Psoas muscle (tissue), 7 donors: ENCODE measurements at regions not wholly inside any gene's neighbourhood (a gene's known extent, or its start where the extent isn't known, plus 50 kb on each side); places are given as distances from the start of the nearest gene placed in this dataset.

Experiments used
- ATAC-seq, 4 donors: fragments of 200-7000 bp; cut with Tn5 transposase; one replicate each; pipeline ENCODE4 v1.9.1; 2020; ENCODE audit warnings: moderate library complexity in 3 of 4, mild to moderate bottlenecking in 2 of 4
- DNase-seq, 2 donors: peaks; one replicate each; pipeline ENCODE4 v3.0.0-alpha.2; 2020
- H3K27ac ChIP-seq: fragments of 200-600 bp; one replicate; pipeline ENCODE4 v1.8.0; 2022
- H3K27me3 ChIP-seq, 3 donors: fragments of 200-600 bp in 1 of 3; one replicate each; pipeline versions ENCODE4 v1.6.1 to v1.8.0; 2013 to 2022; ENCODE audit warnings: low read length in 2 of 3, mild to moderate bottlenecking in 2 of 3, moderate library complexity in 1 of 3; ENCODE audit not compliant: insufficient read depth in 3 of 3
- H3K36me3 ChIP-seq, 2 donors: fragments of 200-600 bp in 1 of 2; one replicate each; pipeline versions ENCODE4 v1.6.1 to v1.8.0; 2013 to 2022; ENCODE audit warnings: low read depth in 1 of 2, mild to moderate bottlenecking in 1 of 2, moderate library complexity in 1 of 2; ENCODE audit not compliant: insufficient read depth in 1 of 2
- H3K4me1 ChIP-seq: fragments of 200-600 bp; one replicate; pipeline ENCODE4 v1.8.0; 2022
- H3K4me3 ChIP-seq: fragments of 200-600 bp; one replicate; pipeline ENCODE4 v1.8.0; 2022; ENCODE audit warnings: mild to moderate bottlenecking
- H3K9me3 ChIP-seq: fragments of 200-600 bp; one replicate; pipeline ENCODE4 v1.8.0; 2022
- CTCF ChIP-seq: fragments of 200-600 bp; IDR thresholded peaks from one replicate; pipeline ENCODE4 v1.8.0; 2022; ENCODE audit warnings: antibody characterized with exemption
- WGBS, 3 donors: extraction: QIAGEN DNeasy Blood & Tissue Kit; methylation state at CpG; one replicate each; pipeline versions ENCODE4 v1.1.6 to v1.1.7; 2013; 5-methylcytosine and 5-hydroxymethylcytosine counted together
- intact Hi-C, 2 donors: fragments of 100-400 bp; cut with DNase I; formaldehyde crosslinking; loops; one replicate each; pipeline versions ENCODE4 v1.11.0 to v1.14.2; 2022
- donor health status: healthy with polysubstance abuse.
- donor health status: DM: no; HTN: no; CAD: no; lungs with moderate emphysema.
- donor health status: Bipolar disorder and iron deficiency.
- donor health status: healthy.
- donor health status: DM: yes; HTN: yes; CAD: no.
- donor health status: DM: no; HTN: no; CAD: no.
- donor health status: DM: yes; HTN: yes; CAD: no.

DNA sequence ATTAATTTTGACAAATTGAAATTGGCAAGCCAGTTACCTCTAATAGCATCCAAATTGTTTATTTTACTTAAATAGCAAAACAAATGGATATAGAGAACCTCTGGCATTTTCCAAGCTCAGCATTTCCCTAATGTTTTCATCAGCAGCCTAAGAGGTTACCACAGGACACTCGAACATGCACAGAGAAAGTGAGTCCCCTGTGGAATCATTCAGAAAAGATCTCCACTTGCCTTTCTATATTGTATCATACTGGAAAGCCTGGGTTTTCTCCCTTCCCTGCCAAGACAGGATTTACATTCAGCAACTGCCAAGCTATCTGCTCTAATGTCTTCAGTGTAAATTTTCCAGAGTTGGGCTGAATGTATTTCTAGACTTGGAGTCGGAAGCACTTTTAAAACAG, 188.9 kb downstream of the KCTD12 start:
- no peak for TF ChIP-seq CTCF
- intact Hi-C loops, result no loop called here
- Histone ChIP-seq H3K27ac (no peak overlapping the region), H3K4me1 (peaks cover 7% of the 10 kb centered on the region), H3K9me3 (no peaks in the 10 kb centered on the region), H3K36me3 (no peaks in the 10 kb centered on the region), H3K27me3 (no peaks in the 10 kb centered on the region), H3K4me3 (no peak overlapping the region)
- 68 to 73% (median 69%) methylated on average over 2 of the region's 2 CpGs for WGBS, 3 donors
- DNase-seq, result no peak
- no peak for ATAC-seq

DNA sequence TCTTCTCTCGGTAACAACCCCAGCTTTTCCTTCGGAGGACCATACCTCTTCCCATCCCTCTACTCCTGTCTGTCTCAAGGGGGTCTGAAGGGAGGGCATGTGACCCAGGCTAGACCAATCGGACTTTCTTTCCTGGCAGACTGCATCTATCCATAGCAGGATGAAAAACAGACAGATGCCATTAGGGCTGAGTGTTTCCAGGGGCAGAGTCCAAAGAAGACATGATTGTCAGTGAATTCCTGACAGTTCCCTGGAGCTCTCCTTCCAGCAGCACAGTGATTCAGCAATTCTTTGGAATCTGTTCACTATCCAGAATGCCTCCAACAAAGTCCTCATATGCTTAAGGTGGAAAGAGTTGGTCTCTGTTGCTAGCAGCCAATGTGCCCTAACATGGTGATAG, 189.8 kb downstream of the KCTD12 start:
- no peak overlapping the region for H3K27ac ChIP-seq
- ATAC-seq (no peak), DNase-seq (no peak)
- intact Hi-C loops, result no loop called here
- H3K4me3 ChIP-seq, result no peak overlapping the region
- H3K36me3 ChIP-seq, result no peaks in the 10 kb centered on the region
- no peaks in the 10 kb centered on the region for H3K9me3 ChIP-seq
- 66 to 77% (median 68%) methylated on average over 3 of the region's 3 CpGs for WGBS, 3 donors
- no peaks in the 10 kb centered on the region for H3K27me3 ChIP-seq
- peaks cover 7% of the 10 kb centered on the region for H3K4me1 ChIP-seq
- no peak for TF ChIP-seq CTCF

GRCh38 chr13:76693086-76693485, 193.1 kb downstream of the KCTD12 start:
- Histone ChIP-seq H3K36me3 (no peaks in the 10 kb centered on the region), H3K9me3 (no peaks in the 10 kb centered on the region), H3K4me3 (no peak overlapping the region), H3K4me1 (peaks cover 7% of the 10 kb centered on the region), H3K27me3 (no peaks in the 10 kb centered on the region), H3K27ac (no peak overlapping the region)
- intact Hi-C loops, result no loop called here
- no peak for ATAC-seq
- no peak for TF ChIP-seq CTCF
- 82 to 89% (median 87%) methylated on average over 2 of the region's 2 CpGs for WGBS, 3 donors
- no peak for DNase-seq

DNA sequence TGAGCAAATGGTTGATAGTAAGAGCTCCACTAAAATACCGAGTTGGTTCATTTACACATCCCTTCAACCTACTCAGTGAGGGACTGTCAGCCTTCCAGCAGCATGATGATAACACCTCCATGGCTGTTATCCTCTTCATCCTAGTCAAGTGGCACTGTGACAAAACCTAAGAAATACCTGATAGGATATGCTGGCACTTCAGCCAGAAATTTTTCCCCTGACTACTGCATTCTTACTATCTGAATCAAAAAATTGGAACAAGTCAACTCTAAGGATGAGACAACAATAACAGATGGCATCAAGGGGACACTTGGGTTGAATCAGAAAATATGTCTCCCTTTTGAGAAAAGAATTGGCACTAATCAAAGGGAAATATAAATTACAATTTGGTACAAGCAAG, 193.9 kb downstream of the KCTD12 start:
- Histone ChIP-seq H3K4me3 (no peak overlapping the region), H3K36me3 (no peaks in the 10 kb centered on the region), H3K9me3 (no peaks in the 10 kb centered on the region), H3K4me1 (peaks cover 7% of the 10 kb centered on the region), H3K27me3 (no peaks in the 10 kb centered on the region), H3K27ac (no peak overlapping the region)
- ATAC-seq, result no peak
- TF ChIP-seq CTCF, result no peak
- intact Hi-C loops, result no loop called here
- 17 to 35% (median 32%) methylated on average over 1 of the region's 1 CpG for WGBS, 3 donors
- no peak for DNase-seq

GRCh38 chr13:76690611-76691010, 195.6 kb downstream of the KCTD12 start:
- Histone ChIP-seq H3K36me3 (no peaks in the 10 kb centered on the region), H3K4me1 (no peaks in the 10 kb centered on the region), H3K9me3 (no peaks in the 10 kb centered on the region), H3K27me3 (no peaks in the 10 kb centered on the region), H3K27ac (no peak overlapping the region), H3K4me3 (no peak overlapping the region)
- DNase-seq (no peak), ATAC-seq (no peak)
- 30 to 42% (median 36%) methylated on average over 2 of the region's 2 CpGs for WGBS, 3 donors
- no peak for TF ChIP-seq CTCF
- intact Hi-C loops, result no loop called here
